HL-60 (cell line): ENCODE measurements at regions not wholly inside any gene's neighbourhood (a gene's known extent, or its start where the extent isn't known, plus 50 kb on each side); places are given as distances from the start of the nearest gene placed in this dataset.

Experiments
- GABPA ChIP-seq: IDR thresholded peaks from 2 replicates; pipeline ENCODE4 v1.6.1; 2012; ENCODE audit warnings: low read depth
- POLR2AphosphoS5 ChIP-seq: IDR thresholded peaks from 2 replicates; pipeline ENCODE4 v1.6.1; 2012; ENCODE audit warnings: low read depth
- SPI1 ChIP-seq: IDR thresholded peaks from 2 replicates; pipeline ENCODE4 v1.6.1; 2012; ENCODE audit warnings: low read depth, mild to moderate bottlenecking, borderline replicate concordance
- TF ChIP-seq, protein P1 (sequence below): IDR thresholded peaks from one replicate; pipeline ENCODE4 v1.5.1; 2011; ENCODE audit warnings: low read length, control low read depth, inconsistent platforms; ENCODE audit not compliant: insufficient read depth
- TF ChIP-seq, protein P2 (sequence below): IDR thresholded peaks from 2 replicates; pipeline ENCODE4 v1.6.1; 2012; ENCODE audit warnings: low read depth; ENCODE audit not compliant: insufficient replicate concordance

DNA sequence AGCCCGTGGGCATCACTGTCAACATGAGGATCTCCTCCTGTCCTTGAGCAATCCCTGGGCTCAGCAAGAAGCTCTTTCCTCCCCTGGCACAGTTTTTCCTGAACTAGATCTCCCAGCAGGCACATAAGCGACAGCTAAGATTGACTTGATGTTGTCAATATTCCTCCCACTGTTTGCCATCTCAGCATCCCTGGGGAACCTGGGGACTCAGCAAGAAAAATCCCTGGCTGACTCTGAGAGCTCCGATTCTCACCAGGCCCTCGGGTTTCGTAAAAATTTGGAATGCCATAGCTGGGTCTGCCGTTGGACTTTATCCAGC is 687.2 kb downstream of the MATN1 start:
- TF ChIP-seq, protein P1, sequence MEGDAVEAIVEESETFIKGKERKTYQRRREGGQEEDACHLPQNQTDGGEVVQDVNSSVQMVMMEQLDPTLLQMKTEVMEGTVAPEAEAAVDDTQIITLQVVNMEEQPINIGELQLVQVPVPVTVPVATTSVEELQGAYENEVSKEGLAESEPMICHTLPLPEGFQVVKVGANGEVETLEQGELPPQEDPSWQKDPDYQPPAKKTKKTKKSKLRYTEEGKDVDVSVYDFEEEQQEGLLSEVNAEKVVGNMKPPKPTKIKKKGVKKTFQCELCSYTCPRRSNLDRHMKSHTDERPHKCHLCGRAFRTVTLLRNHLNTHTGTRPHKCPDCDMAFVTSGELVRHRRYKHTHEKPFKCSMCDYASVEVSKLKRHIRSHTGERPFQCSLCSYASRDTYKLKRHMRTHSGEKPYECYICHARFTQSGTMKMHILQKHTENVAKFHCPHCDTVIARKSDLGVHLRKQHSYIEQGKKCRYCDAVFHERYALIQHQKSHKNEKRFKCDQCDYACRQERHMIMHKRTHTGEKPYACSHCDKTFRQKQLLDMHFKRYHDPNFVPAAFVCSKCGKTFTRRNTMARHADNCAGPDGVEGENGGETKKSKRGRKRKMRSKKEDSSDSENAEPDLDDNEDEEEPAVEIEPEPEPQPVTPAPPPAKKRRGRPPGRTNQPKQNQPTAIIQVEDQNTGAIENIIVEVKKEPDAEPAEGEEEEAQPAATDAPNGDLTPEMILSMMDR, result no peak
- TF ChIP-seq GABPA, result no peak
- TF ChIP-seq POLR2AphosphoS5, result no peak
- no peak for TF ChIP-seq SPI1
- TF ChIP-seq, protein P2, sequence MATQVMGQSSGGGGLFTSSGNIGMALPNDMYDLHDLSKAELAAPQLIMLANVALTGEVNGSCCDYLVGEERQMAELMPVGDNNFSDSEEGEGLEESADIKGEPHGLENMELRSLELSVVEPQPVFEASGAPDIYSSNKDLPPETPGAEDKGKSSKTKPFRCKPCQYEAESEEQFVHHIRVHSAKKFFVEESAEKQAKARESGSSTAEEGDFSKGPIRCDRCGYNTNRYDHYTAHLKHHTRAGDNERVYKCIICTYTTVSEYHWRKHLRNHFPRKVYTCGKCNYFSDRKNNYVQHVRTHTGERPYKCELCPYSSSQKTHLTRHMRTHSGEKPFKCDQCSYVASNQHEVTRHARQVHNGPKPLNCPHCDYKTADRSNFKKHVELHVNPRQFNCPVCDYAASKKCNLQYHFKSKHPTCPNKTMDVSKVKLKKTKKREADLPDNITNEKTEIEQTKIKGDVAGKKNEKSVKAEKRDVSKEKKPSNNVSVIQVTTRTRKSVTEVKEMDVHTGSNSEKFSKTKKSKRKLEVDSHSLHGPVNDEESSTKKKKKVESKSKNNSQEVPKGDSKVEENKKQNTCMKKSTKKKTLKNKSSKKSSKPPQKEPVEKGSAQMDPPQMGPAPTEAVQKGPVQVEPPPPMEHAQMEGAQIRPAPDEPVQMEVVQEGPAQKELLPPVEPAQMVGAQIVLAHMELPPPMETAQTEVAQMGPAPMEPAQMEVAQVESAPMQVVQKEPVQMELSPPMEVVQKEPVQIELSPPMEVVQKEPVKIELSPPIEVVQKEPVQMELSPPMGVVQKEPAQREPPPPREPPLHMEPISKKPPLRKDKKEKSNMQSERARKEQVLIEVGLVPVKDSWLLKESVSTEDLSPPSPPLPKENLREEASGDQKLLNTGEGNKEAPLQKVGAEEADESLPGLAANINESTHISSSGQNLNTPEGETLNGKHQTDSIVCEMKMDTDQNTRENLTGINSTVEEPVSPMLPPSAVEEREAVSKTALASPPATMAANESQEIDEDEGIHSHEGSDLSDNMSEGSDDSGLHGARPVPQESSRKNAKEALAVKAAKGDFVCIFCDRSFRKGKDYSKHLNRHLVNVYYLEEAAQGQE, result no peak
